KMS-11 (cell line): ENCODE measurements at regions not wholly inside any gene's neighbourhood (a gene's known extent, or its start where the extent isn't known, plus 50 kb on each side); places are given as distances from the start of the nearest gene placed in this dataset.

ENCODE experiments used
- H2AFZ ChIP-seq: fragments of 200-600 bp; sonication (generic); 2 replicates; pipeline ENCODE4 v1.6.1; 2016; ENCODE audit warnings: antibody characterized with exemption, mixed run types, low read depth
- H3K27ac ChIP-seq: fragments of 200-600 bp; sonication (generic); 2 replicates; pipeline ENCODE4 v1.6.1; 2016; ENCODE audit warnings: mild to moderate bottlenecking, mixed run types
- H3K27me3 ChIP-seq: fragments of 200-600 bp; sonication (generic); 2 replicates; pipeline ENCODE4 v1.6.1; 2017; ENCODE audit warnings: mild to moderate bottlenecking, low read depth, mixed run types, moderate library complexity; ENCODE audit not compliant: insufficient read depth
- H3K36me3 ChIP-seq: fragments of 200-600 bp; sonication (generic); 2 replicates; pipeline ENCODE4 v1.6.1; 2017; ENCODE audit warnings: mild to moderate bottlenecking, mixed run types; ENCODE audit not compliant: insufficient read depth
- H3K4me1 ChIP-seq: fragments of 200-600 bp; sonication (generic); 2 replicates; pipeline ENCODE4 v1.6.1; 2016; ENCODE audit warnings: mild to moderate bottlenecking, low read depth, mixed run types; ENCODE audit not compliant: poor library complexity, severe bottlenecking
- H3K4me2 ChIP-seq: fragments of 200-600 bp; sonication (generic); 2 replicates; pipeline ENCODE4 v1.7.0; 2016; ENCODE audit warnings: mild to moderate bottlenecking, mixed run types
- H3K4me3 ChIP-seq: fragments of 200-600 bp; sonication (generic); IDR thresholded peaks from 2 replicates; pipeline ENCODE4 v1.6.1; 2017; ENCODE audit warnings: low read depth, low read length, mixed read lengths; ENCODE audit not compliant: insufficient read depth
- H3K79me2 ChIP-seq: fragments of 200-600 bp; sonication (generic); 2 replicates; pipeline ENCODE4 v1.6.1; 2016; ENCODE audit warnings: low read depth, mixed run types; ENCODE audit not compliant: insufficient read depth
- H3K9ac ChIP-seq: fragments of 200-600 bp; sonication (generic); 2 replicates; pipeline ENCODE4 v1.6.1; 2016; ENCODE audit warnings: mild to moderate bottlenecking, mixed run types
- H4K20me1 ChIP-seq: fragments of 200-600 bp; sonication (generic); 2 replicates; pipeline ENCODE4 v1.6.1; 2016; ENCODE audit warnings: mild to moderate bottlenecking, mixed run types; ENCODE audit not compliant: insufficient read depth
- CTCF ChIP-seq: fragments of 200-600 bp; sonication (generic); conservative IDR thresholded peaks from 2 replicates; pipeline ENCODE4 v1.6.1; 2017; ENCODE audit warnings: low read depth, mild to moderate bottlenecking, antibody characterized with exemption, low read length, moderate library complexity, mixed read lengths

GRCh38 chr12:18955594-18955993, 173.9 kb upstream of the PLEKHA5 start:
- Histone ChIP-seq H3K27ac (no peak overlapping the region), H2AFZ (no peak overlapping the region), H3K4me3 (no peak overlapping the region), H3K9ac (no peak overlapping the region), H3K4me2 (no peak overlapping the region), H4K20me1 (no peaks in the 10 kb centered on the region), H3K27me3 (no peaks in the 10 kb centered on the region), H3K4me1 (no peaks in the 10 kb centered on the region), H3K79me2 (no peaks in the 10 kb centered on the region), H3K36me3 (no peaks in the 10 kb centered on the region)
- TF ChIP-seq CTCF, result no peak

GRCh38 chr12:18965203-18965602, 164.3 kb upstream of the PLEKHA5 start:
- Histone ChIP-seq H3K4me1 (no peaks in the 10 kb centered on the region), H3K4me2 (no peak overlapping the region), H3K27ac (no peak overlapping the region), H2AFZ (no peak overlapping the region), H4K20me1 (no peaks in the 10 kb centered on the region), H3K79me2 (no peaks in the 10 kb centered on the region), H3K36me3 (no peaks in the 10 kb centered on the region), H3K4me3 (no peak overlapping the region), H3K27me3 (no peaks in the 10 kb centered on the region), H3K9ac (no peak overlapping the region)
- no peak for TF ChIP-seq CTCF

- no peaks in the 10 kb centered on the region for H3K4me1 ChIP-seq
- H3K27me3 ChIP-seq, result no peaks in the 10 kb centered on the region
- no peaks in the 10 kb centered on the region for H4K20me1 ChIP-seq
- H2AFZ ChIP-seq, result no peak overlapping the region
- no peak overlapping the region for H3K27ac ChIP-seq
- H3K4me2 ChIP-seq, result no peak overlapping the region
- H3K4me3 ChIP-seq, result no peak overlapping the region
- no peaks in the 10 kb centered on the region for H3K79me2 ChIP-seq
- no peak overlapping the region for H3K9ac ChIP-seq
- TF ChIP-seq CTCF, result no peak
- H3K36me3 ChIP-seq, result no peaks in the 10 kb centered on the region
Measured at GRCh38 chr12:18966954-18967353, 162.6 kb upstream of the PLEKHA5 start.

GRCh38 chr12:18967814-18968213, 161.7 kb upstream of the PLEKHA5 start:
- H4K20me1 ChIP-seq, result no peaks in the 10 kb centered on the region
- H3K9ac ChIP-seq, result no peak overlapping the region
- H2AFZ ChIP-seq, result no peak overlapping the region
- no peak overlapping the region for H3K27ac ChIP-seq
- no peak overlapping the region for H3K4me3 ChIP-seq
- H3K36me3 ChIP-seq, result no peaks in the 10 kb centered on the region
- H3K79me2 ChIP-seq, result no peaks in the 10 kb centered on the region
- H3K4me1 ChIP-seq, result no peaks in the 10 kb centered on the region
- no peak overlapping the region for H3K4me2 ChIP-seq
- H3K27me3 ChIP-seq, result no peaks in the 10 kb centered on the region
- no peak for TF ChIP-seq CTCF

GRCh38 chr12:18969512-18969911, 160.0 kb upstream of the PLEKHA5 start:
- Histone ChIP-seq H2AFZ (no peak overlapping the region), H3K9ac (no peak overlapping the region), H4K20me1 (no peaks in the 10 kb centered on the region), H3K36me3 (no peaks in the 10 kb centered on the region), H3K79me2 (no peaks in the 10 kb centered on the region), H3K27ac (no peak overlapping the region), H3K4me1 (no peaks in the 10 kb centered on the region), H3K4me3 (no peak overlapping the region), H3K27me3 (no peaks in the 10 kb centered on the region), H3K4me2 (no peak overlapping the region)
- TF ChIP-seq CTCF, result no peak
